Esophagus muscularis mucosa (tissue), 3 donors: ENCODE measurements at regions not wholly inside any gene's neighbourhood (a gene's known extent, or its start where the extent isn't known, plus 50 kb on each side); places are given as distances from the start of the nearest gene placed in this dataset.

Source experiments
- POLR2A ChIP-seq: fragments of 450-650 bp; IDR thresholded peaks from one replicate; pipeline ENCODE4 v1.6.1; 2017; ENCODE audit warnings: antibody characterized with exemption, moderate library complexity, mild to moderate bottlenecking, low read depth
- TF ChIP-seq, protein P1 (sequence below), 3 experiments: fragments of 200-600 bp in 2 of 3; fragments of 450-650 bp in 1 of 3; sonication (generic) in 2 of 3; IDR thresholded peaks; one replicate each; pipeline ENCODE4 v1.5.1; 2017 to 2019; ENCODE audit warnings: antibody characterized with exemption in 3 of 3, mild to moderate bottlenecking in 2 of 3, moderate library complexity in 1 of 3

DNA sequence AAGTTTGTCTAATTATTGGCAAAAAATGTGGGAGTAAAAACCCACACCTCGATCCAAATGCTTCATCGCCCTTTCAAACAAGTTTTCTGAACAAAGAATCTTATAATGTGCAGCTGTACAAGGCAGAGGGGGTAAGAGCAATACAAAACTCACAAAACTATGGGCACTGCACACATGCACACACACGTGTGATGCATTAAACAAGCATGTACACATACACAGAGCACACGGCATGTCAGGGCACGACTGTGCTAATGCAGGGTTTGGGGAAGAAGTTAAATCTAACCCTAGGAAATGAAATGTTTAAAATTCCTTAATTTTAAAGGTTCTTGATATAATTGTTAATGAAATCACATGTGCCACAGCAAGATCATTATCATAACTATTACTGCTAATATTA lies 264.0 kb downstream of the SEC16B start:
- TF ChIP-seq POLR2A: no peak
- TF ChIP-seq, protein P1, sequence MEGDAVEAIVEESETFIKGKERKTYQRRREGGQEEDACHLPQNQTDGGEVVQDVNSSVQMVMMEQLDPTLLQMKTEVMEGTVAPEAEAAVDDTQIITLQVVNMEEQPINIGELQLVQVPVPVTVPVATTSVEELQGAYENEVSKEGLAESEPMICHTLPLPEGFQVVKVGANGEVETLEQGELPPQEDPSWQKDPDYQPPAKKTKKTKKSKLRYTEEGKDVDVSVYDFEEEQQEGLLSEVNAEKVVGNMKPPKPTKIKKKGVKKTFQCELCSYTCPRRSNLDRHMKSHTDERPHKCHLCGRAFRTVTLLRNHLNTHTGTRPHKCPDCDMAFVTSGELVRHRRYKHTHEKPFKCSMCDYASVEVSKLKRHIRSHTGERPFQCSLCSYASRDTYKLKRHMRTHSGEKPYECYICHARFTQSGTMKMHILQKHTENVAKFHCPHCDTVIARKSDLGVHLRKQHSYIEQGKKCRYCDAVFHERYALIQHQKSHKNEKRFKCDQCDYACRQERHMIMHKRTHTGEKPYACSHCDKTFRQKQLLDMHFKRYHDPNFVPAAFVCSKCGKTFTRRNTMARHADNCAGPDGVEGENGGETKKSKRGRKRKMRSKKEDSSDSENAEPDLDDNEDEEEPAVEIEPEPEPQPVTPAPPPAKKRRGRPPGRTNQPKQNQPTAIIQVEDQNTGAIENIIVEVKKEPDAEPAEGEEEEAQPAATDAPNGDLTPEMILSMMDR (IDR thresholded peaks at IDR 0.05): no peak
